HG03066 (cell line): ENCODE measurements at regions not wholly inside any gene's neighbourhood (a gene's known extent, or its start where the extent isn't known, plus 50 kb on each side); places are given as distances from the start of the nearest gene placed in this dataset.
"Not testable (repeated sequence)": the region's sequence is repeated elsewhere in the genome, so short reads cannot be mapped to it uniquely, and the experiment has no call there.

ENCODE experiments used
- ATAC-seq: cut with Tn5 transposase; IDR thresholded peaks from one replicate; pipeline ENCODE4 v1.9.1; 2021; ENCODE audit warnings: low read depth; ENCODE audit not compliant: unreplicated experiment

DNA sequence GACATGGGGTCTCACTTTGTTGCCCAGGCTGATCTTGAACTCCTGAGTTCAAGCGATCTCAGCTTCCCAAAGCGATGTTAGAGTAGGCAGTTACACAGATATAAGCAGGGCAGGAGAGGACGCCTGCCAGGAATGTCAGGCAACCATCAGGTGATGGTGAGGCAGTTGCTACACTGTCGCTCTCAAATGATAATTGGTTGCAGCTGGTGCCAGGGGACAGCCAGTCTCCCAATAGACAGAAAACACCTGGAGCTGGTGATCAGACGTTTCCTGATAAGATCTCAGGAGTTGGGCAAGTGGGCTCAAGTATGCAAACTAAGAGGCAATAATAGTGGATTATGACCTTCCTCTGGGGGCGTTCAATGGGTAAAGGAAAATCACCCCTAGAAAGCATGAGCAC is 163.1 kb upstream of the RGPD4 start:
- no peak for ATAC-seq

DNA sequence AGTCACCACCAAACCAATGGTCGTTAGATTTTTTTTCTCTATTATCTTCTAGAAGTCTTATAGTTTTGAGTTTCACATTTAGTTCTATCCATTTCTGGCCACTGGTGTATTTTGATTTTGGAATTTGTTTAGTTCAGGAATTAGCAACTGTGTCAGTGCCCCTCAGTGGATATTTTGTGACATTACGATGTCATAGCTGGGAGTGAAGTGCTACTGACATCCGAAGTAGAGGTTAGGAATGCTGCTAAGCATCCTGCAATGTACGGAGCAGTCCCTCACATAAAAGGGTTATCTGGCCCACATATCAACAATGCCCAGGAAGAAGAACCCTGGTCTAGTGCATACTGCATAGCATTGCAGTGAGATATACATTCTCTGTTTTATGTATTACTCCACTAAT is 157.4 kb upstream of the RGPD4 start:
- no peak for ATAC-seq

DNA sequence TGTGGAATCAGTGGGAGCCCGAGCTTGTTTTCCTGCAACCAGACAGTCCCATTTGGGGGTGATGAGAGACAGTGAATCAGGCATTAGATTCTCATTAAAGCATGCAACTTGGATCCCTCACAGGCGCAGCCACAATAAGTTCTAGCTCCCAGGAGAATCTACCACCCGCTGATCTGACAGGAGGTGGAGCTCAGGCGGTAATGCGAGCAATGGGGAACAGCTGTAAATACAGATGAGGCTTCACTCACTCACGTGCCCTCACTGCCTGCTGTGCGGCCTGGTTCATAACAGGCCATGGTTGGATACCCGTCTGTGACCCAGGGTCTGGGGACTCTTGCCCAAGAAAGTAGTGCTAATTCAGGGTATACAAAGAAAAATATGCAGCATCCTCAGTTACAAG is 144.8 kb upstream of the RGPD4 start:
- ATAC-seq = no peak

DNA sequence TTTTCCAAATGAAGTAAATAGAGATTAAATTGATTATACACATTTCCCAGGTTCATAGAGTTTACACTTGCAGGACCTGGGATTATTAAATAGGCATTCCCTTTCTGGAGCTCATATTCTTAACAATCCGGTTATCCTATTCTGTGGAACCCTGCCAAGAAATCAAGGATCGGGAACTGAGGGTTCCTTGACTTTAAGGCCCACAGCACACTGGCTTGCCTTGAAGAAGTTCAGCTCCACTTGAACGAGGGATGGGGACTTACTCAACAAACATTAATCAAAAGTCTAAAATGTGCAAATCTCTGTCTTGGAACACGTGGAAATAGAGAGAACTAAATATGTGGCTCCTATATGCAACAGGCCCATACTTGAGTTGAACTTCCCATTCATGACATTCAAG is 142.3 kb upstream of the RGPD4 start:
- ATAC-seq = no peak

DNA sequence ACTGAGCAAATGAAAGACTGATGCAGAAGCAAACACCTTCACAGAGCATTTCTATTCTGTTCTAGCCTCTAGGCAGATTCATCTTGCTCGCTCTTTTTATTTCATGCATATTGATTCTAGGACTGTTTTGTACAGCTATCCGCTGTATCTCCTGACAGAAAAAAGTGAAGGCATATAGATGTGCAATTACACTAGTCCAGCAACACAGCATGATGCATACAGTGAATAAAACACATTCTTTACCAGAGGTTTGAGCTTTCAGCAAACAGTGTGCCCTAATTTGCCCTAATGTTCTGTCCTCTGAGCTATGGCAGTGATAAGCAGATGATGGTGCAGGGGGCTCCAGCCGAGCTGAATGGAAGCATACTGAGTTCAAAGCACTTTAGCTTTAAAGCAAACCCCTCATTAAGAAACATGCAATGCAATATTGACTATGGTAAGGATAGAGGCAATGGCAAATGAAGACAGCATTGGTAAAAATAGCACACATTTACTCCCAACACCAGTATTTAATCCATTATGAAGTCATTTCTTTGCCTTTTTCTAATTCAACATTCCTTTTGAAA is 141.2 kb upstream of the RGPD4 start:
- no peak for ATAC-seq

DNA sequence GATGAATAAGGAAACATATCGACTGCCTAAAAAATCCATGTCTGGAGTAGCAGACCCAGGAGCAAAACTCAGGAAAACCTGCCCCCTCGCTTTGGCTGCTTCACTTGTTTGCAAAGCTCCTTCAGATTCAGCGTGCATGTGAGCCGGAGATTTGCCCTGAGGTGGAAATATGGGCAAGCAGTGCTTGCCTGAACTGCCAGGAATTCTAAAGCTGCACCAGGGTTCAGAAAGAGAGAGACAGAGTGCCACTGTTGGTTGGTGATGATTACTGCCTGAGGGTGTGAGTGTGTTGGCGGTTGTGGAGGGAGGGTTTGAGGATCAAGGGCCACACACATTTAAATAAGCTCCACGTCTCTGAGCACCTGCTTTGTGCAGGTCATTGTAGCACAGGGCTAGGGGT is 139.6 kb upstream of the RGPD4 start:
- no peak for ATAC-seq

DNA sequence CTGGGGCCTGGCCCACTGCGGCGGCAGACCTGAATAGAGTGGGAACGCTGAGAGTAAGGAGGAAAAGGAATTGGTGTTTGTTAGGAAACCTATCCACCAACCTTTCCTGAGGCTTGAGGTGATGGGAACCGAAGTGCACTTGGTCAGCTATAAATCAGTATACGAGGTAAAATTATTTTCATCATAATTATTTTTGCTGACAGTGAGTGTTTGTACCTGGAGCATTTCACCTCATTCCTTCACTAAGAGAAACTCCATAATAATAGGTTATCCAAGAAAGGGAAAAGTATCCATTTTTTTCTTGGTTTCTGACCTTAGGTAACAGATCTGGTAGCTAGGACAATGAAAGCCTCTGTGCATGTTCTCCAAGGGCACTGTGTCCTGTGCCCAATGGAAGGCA is 138.6 kb upstream of the RGPD4 start:
- no peak for ATAC-seq

DNA sequence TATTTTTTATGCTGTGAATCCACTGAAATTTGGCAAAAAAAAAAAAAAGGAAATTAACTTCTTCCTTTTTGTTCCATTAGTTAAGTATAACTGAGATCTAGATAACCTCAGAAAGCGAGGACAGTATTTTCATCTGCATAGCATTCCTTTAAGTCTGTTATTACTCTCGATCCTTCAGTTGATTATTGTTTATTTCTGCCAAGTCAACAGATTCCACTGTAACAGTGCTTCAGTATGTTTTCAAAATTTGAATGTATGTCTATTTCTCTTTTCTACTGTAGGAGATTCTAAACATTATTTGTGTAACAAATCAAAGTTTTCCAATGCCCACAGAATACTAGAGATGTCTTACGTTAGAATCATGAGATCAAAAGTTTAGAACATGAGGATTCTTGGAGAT is 133.1 kb upstream of the RGPD4 start:
- no peak for ATAC-seq

DNA sequence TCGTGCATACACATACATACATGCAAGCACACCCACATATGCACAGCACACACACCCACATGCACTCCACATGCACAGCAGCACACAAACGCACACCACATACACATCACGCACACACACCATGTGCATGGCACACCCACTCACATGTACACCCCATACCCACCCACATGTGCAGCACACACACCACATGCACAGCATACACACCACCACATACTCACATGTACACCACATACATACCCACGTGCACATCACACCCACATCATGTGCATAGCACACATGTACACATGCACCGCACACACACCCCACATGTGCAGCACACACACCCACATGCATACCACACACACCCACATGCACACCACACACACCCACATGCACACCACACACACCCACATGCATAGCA is 132.0 kb upstream of the RGPD4 start:
- no peak for ATAC-seq

DNA sequence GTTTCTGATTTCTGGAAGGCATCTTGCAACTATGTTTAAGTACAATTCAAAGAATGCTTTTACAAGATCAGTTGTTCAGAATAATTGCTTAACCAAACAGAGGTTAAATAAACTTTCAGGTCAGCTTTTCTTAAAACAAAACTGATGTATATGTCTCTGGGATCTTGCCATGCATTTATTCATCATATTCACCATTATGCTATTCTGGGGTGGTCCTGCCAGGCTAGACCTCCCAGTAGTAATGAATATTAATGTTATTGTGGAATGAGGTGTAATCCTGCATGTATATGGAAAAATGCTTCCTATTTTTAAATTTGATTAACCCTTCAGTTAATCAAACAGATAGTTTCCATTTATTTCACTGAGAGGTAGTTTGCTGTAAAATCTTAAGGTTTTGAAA is 129.3 kb upstream of the RGPD4 start:
- no peak for ATAC-seq

DNA sequence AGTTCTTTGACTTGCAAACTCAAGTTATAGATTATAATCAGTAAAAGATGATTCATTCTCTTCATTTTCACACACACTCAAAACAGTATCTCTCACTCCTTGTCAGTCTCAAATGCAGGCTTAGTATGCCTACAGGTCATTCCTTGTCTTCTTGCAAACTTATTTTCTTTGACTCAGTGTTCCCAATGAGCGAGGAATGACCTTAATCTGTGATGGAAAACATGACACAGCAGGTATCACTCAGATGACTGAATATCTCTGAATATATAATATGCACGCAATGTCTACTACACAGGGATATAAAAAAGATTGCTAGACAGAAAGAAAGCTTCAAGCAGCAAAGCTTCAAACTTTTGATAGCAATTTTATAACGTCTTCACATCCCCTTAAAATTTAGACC is 127.8 kb upstream of the RGPD4 start:
- ATAC-seq = no peak

DNA sequence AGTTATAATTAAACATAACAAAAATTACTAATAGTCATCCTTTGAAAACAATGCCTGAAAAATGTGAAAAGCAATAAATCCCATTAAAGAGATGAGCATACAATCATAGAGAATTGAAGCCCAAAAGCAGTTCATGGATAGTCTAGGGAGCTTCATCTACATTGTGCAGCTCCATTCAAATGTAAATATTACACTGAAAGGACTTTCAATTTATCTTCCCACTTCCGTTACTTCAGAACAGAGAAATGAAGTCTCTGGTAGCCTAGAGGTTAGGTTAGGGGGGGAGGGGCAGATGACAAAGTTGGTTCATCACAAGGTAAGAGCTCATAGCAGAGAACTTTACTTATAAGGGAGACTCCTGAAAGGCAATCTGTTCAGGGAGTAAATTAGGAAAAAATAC is 126.6 kb upstream of the RGPD4 start:
- no peak for ATAC-seq

DNA sequence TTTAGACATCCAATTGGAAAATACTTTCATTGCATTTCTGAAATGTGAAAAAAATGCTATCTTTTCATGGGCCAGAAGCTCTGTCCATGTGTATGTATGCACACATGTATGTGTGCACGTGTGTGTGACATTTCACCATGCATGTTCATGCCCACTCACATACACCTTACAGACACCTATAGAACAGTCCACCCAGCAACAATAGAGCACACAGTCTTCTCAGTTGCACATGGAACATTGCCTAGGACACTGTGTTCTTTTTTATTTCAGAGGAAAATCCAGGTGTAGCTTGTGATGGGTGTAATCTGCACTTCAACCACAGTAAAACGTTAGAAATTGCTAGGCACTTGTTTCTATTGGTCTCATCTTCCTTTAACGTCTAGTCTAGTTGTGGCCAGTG is 114.8 kb upstream of the RGPD4 start:
- ATAC-seq = no peak

DNA sequence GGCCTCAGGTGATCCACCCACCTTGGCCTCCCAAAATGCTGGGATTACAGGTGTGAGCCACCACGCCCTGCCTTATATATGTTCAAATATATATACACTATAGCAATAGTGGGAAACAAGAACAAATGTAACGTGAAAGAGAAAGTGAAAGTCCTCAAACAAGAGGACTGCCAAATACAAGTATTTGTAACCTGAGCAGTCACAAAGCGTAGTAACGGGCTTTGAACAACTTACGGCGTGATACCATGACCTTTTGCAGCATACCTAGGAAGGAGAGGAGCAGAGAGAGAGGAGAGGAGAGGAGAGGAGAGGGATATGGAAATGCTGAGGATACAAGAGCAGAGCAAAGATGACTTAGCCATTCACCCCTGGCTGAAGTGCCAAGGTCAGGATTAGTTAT is 113.8 kb upstream of the RGPD4 start:
- ATAC-seq = no peak

DNA sequence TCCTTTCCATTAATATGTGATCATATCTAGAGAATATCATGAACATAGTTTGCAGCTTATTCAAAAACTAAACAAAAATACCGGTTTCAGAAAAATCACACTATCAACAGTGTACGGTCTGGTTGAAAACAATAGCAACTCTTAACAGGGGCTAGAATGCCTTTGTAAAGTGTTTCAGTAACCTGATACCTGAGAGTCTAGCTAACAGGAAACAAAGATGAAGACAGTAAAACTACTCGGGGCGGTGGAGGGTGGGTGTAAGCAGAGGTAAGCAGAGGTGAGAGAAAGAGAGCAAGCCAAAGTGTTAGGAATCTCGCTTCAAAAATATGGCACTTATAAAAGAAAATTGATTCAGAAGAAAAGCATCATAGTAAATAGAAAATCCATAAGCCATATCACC is 109.0 kb upstream of the RGPD4 start:
- ATAC-seq = no peak

DNA sequence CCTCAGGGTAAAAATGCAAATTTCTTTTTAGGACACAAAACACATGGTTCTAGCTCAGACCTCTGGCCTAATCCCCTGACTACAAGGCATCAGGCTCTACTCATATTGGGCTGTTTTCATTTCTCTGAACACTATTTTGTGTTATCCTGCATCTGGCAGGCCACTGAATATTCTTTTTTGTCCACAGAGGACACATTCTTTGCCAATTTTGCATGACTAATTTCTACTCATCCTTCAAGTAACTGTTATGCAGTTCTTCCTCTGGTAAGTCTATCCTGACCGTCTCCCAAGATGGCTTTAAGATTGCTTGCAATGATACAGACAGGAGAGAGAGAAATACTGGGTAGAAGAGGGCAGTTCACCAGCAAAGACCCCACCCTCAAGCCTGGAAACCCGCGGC is 107.6 kb upstream of the RGPD4 start:
- no peak for ATAC-seq

DNA sequence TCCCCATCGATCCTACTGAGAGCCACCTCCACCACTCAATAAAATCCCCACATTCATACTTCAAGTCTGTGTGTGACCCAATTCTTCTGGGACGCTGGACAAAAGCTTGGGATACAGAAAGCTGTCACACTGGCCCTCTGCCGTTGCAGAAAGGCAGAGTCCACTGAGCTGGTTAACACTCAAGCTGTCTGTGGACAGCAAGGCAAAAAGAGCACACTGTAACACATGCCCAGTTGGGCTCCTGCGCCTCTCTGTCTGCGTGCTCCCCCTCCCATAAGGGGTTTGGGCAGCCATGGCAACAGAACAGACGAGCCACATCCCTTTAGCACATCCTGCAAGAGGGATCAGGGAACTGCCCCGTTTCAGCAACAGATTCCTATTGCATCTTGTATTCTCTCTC is 106.9 kb upstream of the RGPD4 start:
- ATAC-seq = no peak

DNA sequence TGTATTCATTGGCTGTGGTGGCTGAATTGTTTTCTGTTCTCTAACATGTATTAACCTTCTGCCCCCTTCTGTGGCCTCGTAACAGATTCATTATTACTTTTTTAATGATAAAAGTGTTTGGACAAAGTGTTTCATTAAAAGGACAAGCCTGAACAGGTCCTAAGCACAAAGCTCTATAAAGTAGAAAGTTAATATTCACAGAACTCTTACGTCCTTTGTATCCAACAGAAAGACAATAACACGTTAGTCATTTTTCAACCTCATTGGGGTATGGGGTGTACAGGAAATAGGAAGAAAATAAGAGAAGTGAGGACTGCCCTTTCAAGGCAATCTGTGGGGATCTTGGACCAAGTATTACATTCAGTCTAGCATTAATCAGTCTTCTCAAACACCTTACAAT is 105.5 kb upstream of the RGPD4 start:
- no peak for ATAC-seq

DNA sequence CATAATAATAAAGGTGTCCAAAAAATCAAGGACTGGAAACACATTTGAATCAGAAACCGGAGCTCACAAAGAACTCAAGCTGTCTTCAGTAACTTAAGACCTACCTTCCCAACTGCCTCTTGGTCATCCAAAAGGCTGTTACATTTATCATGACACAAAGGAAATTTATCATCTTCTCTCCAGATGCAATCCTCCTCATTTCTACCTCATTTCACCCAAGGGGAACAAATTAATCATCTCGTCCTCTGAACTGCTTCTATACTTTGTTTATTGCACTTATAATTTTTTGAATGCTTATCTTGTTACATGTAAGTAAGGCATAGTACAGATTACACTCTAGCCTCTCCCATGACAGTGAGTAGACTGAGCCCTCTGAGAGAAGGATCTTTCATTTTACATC is 105.1 kb upstream of the RGPD4 start:
- no peak for ATAC-seq

DNA sequence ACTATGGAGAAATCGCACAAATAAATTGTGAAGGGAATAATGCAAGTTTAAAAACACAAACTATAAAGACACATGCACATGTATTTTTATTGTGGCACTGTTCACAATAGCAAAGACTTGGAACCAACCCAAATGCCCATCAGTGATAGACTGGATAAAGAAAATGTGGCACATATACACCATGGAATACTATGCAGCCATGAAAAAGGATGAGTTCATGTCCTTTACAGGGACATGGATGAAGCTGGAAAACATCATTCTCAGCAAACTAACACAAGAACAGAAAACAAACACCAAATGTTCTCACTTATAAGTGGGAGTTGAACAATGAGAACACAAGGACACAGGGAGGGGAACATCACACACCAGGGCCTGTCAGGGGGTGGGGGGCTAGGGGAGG is 100.9 kb upstream of the RGPD4 start:
- not testable (repeated sequence) for ATAC-seq

DNA sequence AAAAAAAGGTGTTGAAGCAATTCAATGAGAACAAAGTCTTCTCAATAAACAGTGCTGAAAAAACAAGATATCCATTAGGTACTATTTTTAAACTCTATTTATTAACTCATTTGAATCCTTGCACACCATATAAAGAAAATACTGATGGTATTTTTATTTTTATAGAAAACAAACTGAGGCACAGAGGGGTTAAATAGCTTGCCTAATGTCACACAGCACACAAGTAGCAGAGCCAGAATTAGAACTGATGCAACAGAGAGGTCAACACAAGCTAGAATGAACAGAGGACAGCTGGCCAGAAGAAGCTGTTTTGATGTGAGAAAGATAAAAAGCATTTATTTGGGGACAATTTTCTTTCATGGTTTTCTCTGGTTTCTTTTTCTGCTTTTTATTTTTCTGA is 99.4 kb upstream of the RGPD4 start:
- ATAC-seq = no peak

DNA sequence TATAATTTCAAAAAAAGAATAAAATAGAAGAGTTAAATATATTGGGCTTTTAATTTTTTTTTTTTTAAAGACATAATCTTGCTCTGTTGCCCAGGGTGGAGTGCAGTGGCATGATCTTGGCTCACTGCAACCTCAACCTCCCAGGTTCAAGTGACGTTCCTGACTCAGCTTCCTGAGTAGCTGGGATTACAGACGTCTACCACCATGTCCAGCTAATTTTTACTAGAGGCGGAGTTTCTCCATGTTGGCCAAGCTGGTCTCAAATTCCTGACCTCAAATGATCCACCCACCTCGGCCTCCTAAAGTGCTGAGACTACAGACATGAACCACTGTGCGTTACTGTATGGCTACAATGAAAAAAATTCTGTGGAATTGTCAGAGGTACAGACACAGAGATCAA is 98.1 kb upstream of the RGPD4 start:
- no peak for ATAC-seq

DNA sequence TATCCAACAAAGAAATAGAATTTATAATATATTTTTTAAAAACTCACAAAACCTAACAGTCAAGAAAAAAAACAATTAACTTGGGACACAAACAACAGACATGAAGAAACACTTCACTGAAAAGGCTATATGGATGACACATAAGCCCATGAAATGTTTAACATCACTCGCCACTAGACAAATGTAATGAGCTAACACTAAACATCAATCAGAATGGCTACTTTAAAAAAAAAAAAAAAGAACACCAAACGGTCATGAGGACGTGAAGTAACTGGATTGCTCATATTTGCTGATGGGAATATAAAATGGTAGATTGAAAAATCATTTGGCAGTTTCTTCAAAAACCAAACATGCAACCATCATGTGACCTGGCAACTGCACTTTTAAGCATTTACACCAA is 97.3 kb upstream of the RGPD4 start:
- no peak for ATAC-seq

DNA sequence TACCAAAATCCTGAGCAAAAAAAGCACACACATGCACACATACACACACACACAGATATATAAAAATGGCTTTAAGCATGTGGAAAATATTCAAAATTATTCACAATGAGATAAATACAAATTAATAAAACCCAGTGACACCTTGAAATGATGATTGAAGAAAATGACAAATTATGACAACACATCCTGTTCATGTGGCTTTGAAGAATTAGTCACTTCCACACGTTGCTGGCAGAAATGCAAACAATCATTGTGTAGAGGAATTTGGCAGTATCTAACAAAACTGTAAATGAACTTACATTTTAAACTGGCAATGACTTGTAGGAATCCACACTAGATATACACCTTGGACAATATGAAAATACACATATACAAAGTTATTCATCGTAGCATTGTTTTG is 95.8 kb upstream of the RGPD4 start:
- ATAC-seq = no peak
